Kidney glomerular epithelial cell (primary cell): ENCODE measurements at regions not wholly inside any gene's neighbourhood (a gene's known extent, or its start where the extent isn't known, plus 50 kb on each side); places are given as distances from the start of the nearest gene placed in this dataset.
"Not testable (repeated sequence)": the region's sequence is repeated elsewhere in the genome, so short reads cannot be mapped to it uniquely, and the experiment has no call there.

Experiments
- DNase-seq: peaks from one replicate; lab custom pipeline; 2025; lab: John Stamatoyannopoulos, UW

- DNase-seq: no peak
Measured at GRCh38 chr2:3115301-3116042, 262.1 kb downstream of the EIPR1 start.

DNA sequence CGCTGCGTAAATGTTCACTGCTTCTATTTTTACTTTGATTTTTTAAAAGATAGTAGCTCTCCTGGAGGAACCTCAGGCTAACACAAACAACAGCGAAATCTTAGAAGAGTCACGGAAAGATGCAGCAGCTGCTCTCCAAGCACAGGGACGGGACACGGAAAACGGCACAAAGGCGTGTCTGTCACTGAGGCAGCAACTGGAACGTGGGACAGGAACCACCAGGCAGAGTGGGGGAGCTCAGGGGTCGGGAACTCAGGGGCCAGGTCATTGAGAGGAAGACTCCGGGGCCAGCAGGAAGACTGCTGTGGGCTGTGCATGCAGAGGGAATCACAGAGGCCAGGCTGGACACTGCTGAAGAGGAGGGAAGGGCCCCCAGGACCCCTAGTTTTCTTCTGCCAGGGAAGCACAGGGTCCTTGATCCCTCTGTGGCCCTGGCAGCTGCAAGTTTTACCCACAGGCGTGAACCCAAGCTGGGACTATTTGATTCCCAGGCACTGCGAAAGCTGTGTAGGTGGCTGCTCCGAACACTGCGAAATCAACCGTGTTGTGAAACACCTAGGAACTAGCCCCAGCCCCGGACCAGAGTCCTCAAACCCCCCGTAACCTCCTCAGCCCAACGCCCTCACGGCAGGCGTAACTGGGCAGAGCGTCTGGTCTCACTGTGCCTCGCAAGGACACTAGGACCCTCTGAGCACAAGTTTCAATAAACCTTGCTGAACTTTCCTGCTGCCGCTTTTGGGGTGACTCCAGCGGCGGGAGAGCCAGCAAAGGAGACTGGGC is 263.0 kb downstream of the EIPR1 start:
- no peak for DNase-seq

DNA sequence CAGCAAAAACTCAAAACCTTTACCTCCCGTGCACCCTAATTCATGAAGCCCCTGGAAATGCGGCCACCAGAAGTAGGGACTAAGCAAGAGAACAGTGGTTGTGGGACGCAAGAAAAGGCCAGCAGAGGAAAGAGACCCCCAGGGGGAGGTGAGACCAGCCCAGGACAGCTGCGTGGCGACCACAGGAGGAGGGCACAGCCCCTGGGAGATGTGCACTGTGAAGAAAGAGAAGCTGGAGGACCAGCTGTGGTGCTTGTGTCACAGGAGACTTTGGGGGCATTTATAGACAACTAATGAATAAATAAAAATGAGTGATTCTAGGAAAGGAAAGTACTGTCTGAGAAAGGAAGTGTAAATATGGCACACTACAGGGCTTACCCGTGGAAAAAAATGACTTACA is 263.8 kb downstream of the EIPR1 start:
- no peak for DNase-seq

GRCh38 chr2:3113122-3113521 is 264.5 kb downstream of the EIPR1 start:
- no peak for DNase-seq

DNA sequence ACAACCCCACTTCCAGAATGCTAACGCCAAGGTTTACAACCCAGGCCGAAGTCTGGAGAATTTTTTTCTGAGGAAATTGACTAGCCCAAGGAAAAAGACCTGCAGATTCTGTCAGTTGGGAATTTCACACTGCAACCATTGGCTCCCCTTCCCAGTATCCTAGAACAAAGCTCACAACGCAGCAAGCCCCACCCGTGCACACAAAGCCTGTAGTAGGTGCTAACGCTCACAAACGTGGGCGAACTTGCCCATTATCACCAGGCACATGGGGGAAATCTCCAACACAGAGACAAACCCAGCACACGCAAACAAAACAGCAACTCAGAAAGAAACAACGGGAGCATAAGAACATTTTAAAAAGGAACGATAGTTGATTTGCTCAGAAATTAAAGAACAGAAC is 265.1 kb downstream of the EIPR1 start:
- DNase-seq: no peak

- DNase-seq: no peak
Measured at GRCh38 chr2:3112131-3112530, 265.5 kb downstream of the EIPR1 start.

DNA sequence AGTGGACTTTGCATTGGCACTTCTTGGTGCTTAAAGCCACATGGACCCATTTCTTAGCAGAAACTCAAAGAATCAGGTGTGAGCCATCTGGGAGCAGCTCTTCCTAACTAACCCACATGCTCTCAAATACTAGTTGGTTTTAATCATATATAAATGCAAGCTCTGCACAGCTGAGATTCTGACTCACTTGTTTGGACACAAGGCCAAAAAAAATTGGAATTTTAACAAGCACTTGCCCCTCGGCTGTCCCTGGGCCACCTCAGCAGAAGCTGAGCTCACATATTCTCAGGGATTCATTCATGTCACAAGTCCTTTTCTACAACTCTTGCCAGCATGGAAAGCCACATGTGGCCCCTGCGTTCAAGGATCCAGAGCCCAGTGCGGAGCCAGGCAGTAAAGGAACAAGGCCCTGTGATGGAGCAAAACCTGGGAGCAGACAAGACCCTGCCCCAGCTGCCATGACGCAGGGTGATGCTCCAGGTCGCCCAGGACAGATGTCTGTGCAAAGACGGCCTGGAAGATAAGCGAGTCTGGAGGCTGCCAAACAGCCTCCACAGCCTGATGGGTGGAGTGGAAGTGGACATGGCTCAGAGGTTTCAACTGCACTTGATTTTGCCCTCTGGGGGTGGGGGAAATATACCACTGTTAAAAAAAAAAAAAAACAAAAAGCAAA is 266.5 kb downstream of the EIPR1 start:
- DNase-seq: no peak

DNA sequence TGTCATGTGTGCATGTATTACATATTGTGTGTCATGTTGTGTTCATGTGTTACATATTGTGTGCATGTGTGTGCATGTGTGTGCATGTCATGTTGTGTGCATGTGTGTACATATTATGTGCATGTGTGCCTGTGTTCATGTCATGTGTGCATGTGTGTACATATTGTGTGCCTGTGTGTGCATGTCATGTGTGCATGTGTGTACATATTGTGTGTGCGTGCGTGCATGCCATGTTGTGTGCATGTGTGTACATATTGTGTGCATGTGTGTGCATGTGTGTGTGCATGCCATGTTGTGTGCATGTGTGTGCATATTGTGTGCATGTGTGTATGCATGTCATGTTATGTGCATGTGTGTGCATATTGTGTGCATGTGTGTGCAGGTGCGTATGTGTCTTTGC is 267.1 kb downstream of the EIPR1 start:
- DNase-seq: no peak

DNA sequence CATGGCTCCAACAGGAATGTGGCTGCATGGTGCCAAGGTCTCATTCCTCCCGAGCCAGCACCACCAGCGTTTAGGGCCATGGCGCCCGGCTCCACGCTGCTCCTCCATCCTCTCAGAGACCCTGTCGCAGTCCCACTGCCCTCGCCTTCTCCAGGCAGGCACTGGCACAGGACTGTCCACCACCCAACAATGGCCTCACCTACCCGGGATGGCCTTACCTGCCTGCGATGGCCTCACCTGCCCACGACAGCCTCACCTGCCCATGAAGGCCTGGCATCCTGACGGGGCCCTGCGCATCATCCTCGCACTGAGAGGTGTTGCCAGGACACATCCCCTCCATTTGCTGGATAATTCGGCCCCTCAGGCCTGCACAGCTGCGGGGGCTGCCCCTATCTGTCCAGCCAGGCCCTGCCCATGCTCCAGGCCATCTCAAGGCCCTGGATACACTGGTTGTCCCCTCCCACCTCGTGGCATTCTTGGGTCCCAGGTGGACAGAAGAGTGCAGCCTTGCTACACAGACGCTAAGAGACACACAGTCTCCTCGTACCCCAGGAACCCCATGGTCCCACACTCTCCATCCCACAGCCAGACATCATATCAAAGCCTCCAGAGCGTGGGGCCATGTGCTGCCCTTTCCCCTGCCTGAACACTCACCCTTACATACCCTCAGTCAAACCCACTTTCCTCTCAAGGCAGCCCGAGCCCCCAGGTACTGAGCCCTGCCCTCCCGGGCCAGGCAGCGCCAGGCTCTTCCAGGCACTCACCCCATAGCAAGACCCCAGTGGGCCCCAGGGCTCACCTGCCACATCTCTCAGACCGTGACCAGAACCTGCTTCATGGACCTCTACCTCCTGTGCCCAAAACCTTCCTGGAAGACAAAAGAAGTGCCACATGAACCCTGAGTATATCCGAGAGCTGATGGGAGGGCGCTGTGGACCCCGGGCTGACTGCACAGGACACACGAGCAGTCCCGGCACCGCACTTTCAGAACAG is 268.6 kb downstream of the EIPR1 start:
- no peak for DNase-seq

DNA sequence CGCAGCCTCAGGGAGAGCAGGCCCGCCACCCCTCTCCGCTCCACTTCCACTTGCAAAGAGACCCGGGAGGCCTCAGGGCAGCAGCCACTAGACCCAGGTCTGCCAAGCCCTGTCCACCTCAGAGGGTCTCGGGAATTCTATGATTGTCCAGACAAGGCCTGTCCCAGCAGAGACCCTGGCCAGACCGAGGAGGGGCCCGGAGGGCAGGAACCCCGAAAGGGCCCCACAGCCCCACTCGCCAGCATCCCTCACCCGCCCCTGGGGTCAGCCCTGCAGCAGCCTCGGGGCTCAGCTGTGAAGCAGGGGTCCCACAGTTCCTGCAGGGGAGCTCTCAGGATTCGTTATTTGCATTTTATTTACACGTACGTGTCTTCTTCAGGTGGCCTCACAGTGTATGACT is 269.5 kb downstream of the EIPR1 start:
- DNase-seq: no peak

DNA sequence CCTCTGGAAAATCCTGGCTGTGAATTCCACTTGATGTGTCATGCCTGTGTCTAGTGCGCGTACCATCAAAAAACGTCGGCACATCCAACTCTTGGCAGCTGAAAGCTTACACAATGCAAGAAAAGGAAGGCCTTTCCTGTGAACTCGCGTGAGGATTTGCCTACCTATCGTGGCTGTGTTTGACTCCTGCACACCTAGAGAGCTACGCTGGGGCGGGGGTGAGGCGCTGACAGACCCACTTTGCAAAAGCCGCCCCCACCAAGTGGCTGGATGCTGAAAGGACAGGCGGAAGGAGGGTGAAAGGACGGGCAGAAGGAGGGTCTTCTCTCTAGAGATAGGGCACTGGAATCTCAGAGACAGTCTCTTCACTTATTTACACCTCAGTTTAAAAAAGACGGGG is 270.1 kb downstream of the EIPR1 start:
- no peak for DNase-seq

DNA sequence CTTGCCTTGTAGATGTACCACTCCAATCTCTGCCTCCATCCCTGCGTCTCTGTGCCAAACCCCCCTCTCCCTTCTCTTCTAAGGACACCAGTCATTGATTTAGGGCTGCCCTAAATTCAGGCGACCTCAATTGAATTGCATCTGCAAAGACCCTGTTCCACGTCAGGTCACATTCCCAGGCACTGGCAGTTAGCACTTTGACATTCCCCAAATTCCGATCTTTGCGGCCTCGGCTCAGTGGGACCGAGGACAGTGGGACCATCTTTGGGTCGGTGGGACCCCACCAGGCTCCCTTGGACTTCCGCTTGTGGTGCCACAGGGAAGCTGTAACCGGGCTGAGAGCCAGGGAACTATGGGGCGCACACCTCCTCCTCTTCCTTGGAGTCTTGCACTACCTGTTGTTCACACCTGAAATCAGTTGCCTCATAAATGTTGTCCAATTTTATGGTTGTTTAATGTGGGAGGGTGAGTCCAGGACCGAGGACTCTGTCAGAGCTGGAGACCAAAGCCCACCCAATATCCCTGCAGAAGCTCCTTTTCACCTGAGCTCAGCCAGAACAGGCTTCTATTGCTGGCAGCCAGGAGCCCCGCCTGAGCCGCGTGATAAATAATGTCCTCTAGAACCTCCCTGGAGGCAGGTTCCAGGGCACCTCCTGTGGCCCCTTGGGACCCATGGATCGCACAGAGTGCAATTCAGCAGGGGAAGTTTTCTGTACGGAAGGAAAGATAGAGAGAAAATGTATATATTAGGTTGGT is 271.6 kb downstream of the EIPR1 start:
- DNase-seq: no peak

DNA sequence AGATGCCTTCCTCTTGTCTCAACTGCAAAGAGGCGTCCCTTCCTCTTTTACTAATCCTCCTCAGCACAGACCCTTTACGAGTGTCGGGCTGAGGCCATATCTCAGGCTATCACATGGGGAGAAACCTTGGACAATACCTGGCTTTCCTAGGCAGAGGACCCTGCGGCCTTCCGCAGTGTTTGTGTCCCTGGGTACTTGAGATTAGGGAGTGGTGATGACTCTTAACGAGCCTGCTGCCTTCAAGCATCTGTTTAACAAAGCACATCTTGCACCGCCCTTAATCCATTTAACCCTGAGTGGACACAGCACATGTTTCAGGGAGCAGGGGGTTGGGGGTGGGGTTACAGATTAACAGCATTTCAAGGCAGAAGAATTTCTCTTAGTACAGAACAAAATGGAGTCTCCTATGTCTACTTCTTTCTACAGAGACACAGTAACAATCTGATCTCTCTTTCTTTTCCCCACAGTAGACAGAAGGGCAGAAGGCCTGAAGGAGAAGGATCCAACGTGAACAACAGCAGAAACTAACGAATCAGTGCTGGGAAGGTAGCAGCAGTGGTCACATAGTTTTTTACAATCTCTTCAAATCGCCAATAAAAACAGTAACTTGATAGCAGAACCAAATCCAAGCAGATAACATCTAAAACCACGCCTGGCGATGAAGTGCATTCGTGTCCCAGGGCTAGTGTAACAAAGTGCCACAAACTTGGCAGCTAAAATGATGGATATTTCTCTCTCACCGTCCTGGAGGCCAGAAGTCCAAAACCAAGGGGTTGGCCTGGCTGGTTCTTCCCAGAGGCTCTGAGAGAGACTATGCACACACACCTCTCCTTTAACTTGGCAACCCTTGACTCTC is 272.4 kb downstream of the EIPR1 start:
- not testable (repeated sequence) for DNase-seq

DNA sequence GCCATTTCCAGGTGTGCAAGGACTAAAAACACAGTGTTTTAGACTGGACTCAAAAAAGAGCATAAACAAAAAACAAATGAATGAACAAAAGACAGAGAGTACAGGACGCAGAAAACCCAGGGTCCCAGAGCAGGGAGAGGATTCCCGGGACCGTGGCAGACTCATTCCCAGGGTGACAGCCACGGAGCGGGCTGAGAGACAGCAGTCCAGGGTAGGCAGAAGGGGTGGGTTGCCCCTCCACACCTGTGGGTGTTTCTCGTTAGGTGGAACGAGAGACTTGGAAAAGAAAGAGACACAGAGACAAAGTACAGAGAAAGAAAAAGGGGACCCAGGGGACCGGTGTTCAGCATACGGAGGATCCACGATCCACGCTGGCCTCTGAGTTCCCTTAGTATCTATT is 273.4 kb downstream of the EIPR1 start:
- DNase-seq: no peak

GRCh38 chr2:3102922-3103569 is 274.6 kb downstream of the EIPR1 start:
- DNase-seq: no peak

DNA sequence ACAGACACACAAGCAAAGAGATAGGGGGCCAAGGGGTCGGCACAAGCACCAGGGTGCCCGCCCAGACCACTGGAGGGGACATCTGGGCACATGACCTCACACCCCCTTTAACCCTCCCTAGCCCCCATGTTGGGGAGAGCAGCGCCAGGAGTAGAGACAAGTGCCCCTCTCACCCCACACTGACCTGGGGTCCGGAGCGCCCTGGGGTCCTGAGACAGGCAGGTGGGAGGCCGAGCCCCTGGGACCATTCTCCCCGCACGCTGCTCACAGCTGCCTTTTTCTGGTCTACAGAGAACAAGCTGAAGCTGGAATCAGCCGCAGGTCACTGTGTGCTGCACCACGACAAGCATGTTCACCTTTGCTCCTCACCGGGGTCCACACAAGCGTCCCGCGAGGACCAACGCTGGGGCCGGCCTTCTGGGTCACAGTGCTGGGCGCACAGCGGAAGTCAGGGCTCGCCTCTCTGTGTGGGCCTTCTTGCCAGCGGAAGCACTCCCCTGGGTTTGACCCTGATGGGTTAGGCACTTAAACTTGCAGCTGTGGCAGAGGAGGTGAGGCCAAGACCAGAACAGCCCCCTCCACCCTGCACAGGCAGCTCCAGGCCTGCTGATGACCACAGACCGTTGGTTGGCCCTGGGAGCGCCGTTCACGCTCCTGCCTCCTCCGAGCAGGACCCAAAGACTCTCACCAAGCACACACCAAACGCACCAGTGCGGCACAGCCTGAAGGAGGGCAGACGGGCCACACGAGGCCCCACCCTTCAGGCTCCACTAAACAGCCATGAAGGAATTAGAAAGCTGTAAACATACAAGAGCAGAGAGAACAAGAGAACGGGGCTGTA is 275.3 kb downstream of the EIPR1 start:
- no peak for DNase-seq

GRCh38 chr2:3101016-3101942 is 276.3 kb downstream of the EIPR1 start:
- no peak for DNase-seq

DNA sequence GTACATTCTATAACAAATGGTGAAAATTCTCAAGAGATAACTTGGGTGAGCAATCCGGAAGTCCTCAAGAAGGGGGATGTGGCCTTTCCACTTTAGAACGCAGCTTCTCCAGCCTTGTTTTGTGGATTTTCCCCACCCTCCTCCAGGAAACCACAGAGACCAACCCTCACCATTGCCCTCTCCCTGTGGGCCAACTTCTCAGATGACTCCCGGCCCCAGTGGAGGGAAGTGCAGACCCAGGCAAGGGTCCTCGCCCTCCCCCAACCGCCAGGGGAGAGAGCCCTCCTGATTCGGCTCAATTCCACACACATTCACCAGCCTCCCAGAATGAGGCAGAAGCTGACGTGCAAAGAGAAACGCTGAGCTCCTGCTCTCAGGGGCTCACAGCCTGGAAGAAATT is 277.2 kb downstream of the EIPR1 start:
- DNase-seq: no peak
